SK-N-SH (cell line): ENCODE measurements at regions not wholly inside any gene's neighbourhood (a gene's known extent, or its start where the extent isn't known, plus 50 kb on each side); places are given as distances from the start of the nearest gene placed in this dataset.

Experiments used
- CTCF ChIP-seq: fragments of 200-600 bp; sonication (generic); IDR thresholded peaks from 2 replicates; pipeline ENCODE4 v1.6.1; 2017; ENCODE audit warnings: antibody characterized with exemption, mild to moderate bottlenecking, moderate library complexity
- EP300 ChIP-seq, 2 experiments: IDR thresholded peaks; 2 replicates each; pipeline versions ENCODE4 v1.4.0 to v1.6.1; 2012; ENCODE audit warnings: borderline replicate concordance in 1 of 2, low read depth in 1 of 2, low read length in 1 of 2
- GABPA ChIP-seq: IDR thresholded peaks from 2 replicates; pipeline ENCODE4 v1.4.0; 2012; ENCODE audit warnings: low read depth, mild to moderate bottlenecking
- NRF1 ChIP-seq: IDR thresholded peaks from 2 replicates; pipeline ENCODE4 v1.6.1; 2012; ENCODE audit warnings: low read depth, mild to moderate bottlenecking, low read length
- POLR2AphosphoS5 ChIP-seq: IDR thresholded peaks from 2 replicates; pipeline ENCODE4 v1.6.1; 2012; ENCODE audit warnings: low read depth, low read length
- USF2 ChIP-seq: fragments of 150-350 bp; IDR thresholded peaks from 2 replicates; pipeline ENCODE4 v1.6.1; 2017; ENCODE audit warnings: antibody characterized with exemption, low read length, low read depth, borderline replicate concordance
- YY1 ChIP-seq: IDR thresholded peaks from 2 replicates; pipeline ENCODE4 v1.4.0; 2012; ENCODE audit warnings: low read depth, mild to moderate bottlenecking

- no peak for TF ChIP-seq CTCF
- no peak for TF ChIP-seq GABPA
- no peak for TF ChIP-seq YY1
- no peak for TF ChIP-seq EP300 (IDR thresholded peaks at IDR 0.05; ENCODE audit: borderline replicate concordance in 1 of 2, low read depth in 1 of 2, low read length in 1 of 2)
- no peak for TF ChIP-seq POLR2AphosphoS5
- TF ChIP-seq NRF1 = no peak
- no peak for TF ChIP-seq USF2
Observed at GRCh38 chr21:26766826-26767325, 78.3 kb downstream of the ADAMTS1 start.
